H1 (cell line): ENCODE measurements at regions not wholly inside any gene's neighbourhood (a gene's known extent, or its start where the extent isn't known, plus 50 kb on each side); places are given as distances from the start of the nearest gene placed in this dataset.

Source experiments
- CTCF ChIA-PET: fragments of 300-600 bp; sonication (Branson Sonifier 250); formaldehyde crosslinking; loops from one replicate; lab custom pipeline; 2021; ENCODE audit not compliant: partially characterized antibody; lab: Charles Lee
- POLR2A ChIA-PET: fragments of 300-600 bp; sonication (Branson Sonifier 250); formaldehyde crosslinking; loops from one replicate; lab custom pipeline; 2021; ENCODE audit warnings: inconsistent platforms; ENCODE audit not compliant: partially characterized antibody; lab: Charles Lee
- DNase-seq, 2 experiments: peaks; one replicate each; pipeline versions ENCODE4 v3.0.0 to v3.0.0-alpha.2; 2010 to 2022; ENCODE audit warnings: low spot score in 2 of 2, low read depth in 1 of 2, mixed read lengths in 1 of 2
- FAIRE-seq: peaks from 2 replicates; lab custom pipeline; 2011; peaks lifted over from hg19 to GRCh38; lab: Jason Lieb, UNC
- H2AFZ ChIP-seq: 2 replicates; pipeline ENCODE4 v1.8.1; 2012; ENCODE audit warnings: low read length, inconsistent platforms
- H2AK5ac ChIP-seq: 2 replicates; pipeline ENCODE4 v1.6.1; 2013; ENCODE audit warnings: low read depth, low read length
- H2BK120ac ChIP-seq: replicated peaks from 2 replicates; pipeline ENCODE3; 2013; ENCODE audit warnings: low read depth, low read length, inconsistent platforms
- H2BK12ac ChIP-seq: 2 replicates; pipeline ENCODE4 v1.6.1; 2013; ENCODE audit warnings: low read depth, low read length
- H2BK15ac ChIP-seq: 2 replicates; pipeline ENCODE4 v1.6.1; 2013; ENCODE audit warnings: low read length
- H2BK20ac ChIP-seq: 2 replicates; pipeline ENCODE4 v1.6.1; 2013; ENCODE audit warnings: low read length
- H2BK5ac ChIP-seq: 2 replicates; pipeline ENCODE4 v1.6.1; 2013; ENCODE audit warnings: low read depth, low read length
- H3K14ac ChIP-seq: 2 replicates; pipeline ENCODE4 v1.6.1; 2013; ENCODE audit warnings: inconsistent platforms; ENCODE audit not compliant: insufficient read length
- H3K18ac ChIP-seq: 2 replicates; pipeline ENCODE4 v1.6.1; 2013; ENCODE audit warnings: low read length; ENCODE audit errors: extremely low read depth
- H3K23ac ChIP-seq: 2 replicates; pipeline ENCODE4 v1.6.1; 2013; ENCODE audit warnings: inconsistent platforms; ENCODE audit not compliant: insufficient read length
- H3K23me2 ChIP-seq: 2 replicates; pipeline ENCODE4 v1.6.1; 2013; ENCODE audit warnings: low read depth, low read length
- H3K27ac ChIP-seq: 2 replicates; pipeline ENCODE4 v1.6.1; 2011; ENCODE audit warnings: low read depth, low read length, inconsistent platforms
- H3K27me3 ChIP-seq, 4 experiments: replicated peaks in 1 of 4; 1 replicate in 1 of 4; 2 replicates in 3 of 4; pipeline versions ENCODE4 v1.6.1 to v1.8.1; 2011 to 2013; ENCODE audit warnings: low read length in 3 of 4, mild to moderate bottlenecking in 3 of 4, inconsistent platforms in 2 of 4, mixed read lengths in 2 of 4, moderate library complexity in 1 of 4; ENCODE audit not compliant: control insufficient read depth in 3 of 4, insufficient read depth in 3 of 4; ENCODE audit errors: extremely low read depth in 1 of 4
- H3K36me3 ChIP-seq, 4 experiments: 2 replicates each; pipeline versions ENCODE4 v1.6.1 to v1.8.1; 2011 to 2013; ENCODE audit warnings: mild to moderate bottlenecking in 4 of 4, low read length in 3 of 4, moderate library complexity in 2 of 4, control low read depth in 1 of 4, inconsistent platforms in 1 of 4; ENCODE audit not compliant: insufficient read depth in 4 of 4, control insufficient read depth in 2 of 4
- H3K4ac ChIP-seq: replicated peaks from 2 replicates; pipeline ENCODE3; 2013; ENCODE audit warnings: low read length, low read depth, mixed read lengths, inconsistent platforms; ENCODE audit not compliant: insufficient read length
- H3K4me1 ChIP-seq, 4 experiments: replicated peaks in 1 of 4; 1 replicate in 1 of 4; 2 replicates in 3 of 4; pipeline versions ENCODE4 v1.6.1 to v1.8.1; 2011 to 2013; ENCODE audit warnings: low read length in 3 of 4, inconsistent platforms in 2 of 4, mixed read lengths in 1 of 4; ENCODE audit not compliant: insufficient read depth in 4 of 4, control insufficient read depth in 3 of 4
- H3K4me2 ChIP-seq, 2 experiments: 2 replicates each; pipeline versions ENCODE4 v1.6.1 to v1.8.1; 2011 to 2013; ENCODE audit warnings: low read depth in 2 of 2, low read length in 2 of 2, control low read depth in 1 of 2, inconsistent platforms in 1 of 2, mild to moderate bottlenecking in 1 of 2; ENCODE audit not compliant: insufficient read depth in 1 of 2
- H3K4me3 ChIP-seq, 4 experiments: fragments of 200-600, 300-600 bp in 1 of 4; sonication (generic), shearing (Covaris generic), sonication (Bioruptor Twin) in 1 of 4; 2 replicates each; pipeline versions ENCODE4 v1.5.1 to v1.8.1; 2011 to 2016; ENCODE audit warnings: low read length in 4 of 4, low read depth in 3 of 4, control low read depth in 2 of 4, inconsistent platforms in 2 of 4, mild to moderate bottlenecking in 2 of 4, mixed read lengths in 1 of 4, moderate library complexity in 1 of 4; ENCODE audit not compliant: insufficient read depth in 2 of 4; ENCODE audit errors: extremely low read depth in 1 of 4
- H3K56ac ChIP-seq: replicated peaks from 2 replicates; pipeline ENCODE3; 2013; ENCODE audit warnings: low read depth, mild to moderate bottlenecking, mixed read lengths, low read length, inconsistent platforms; ENCODE audit not compliant: insufficient read length
- H3K79me1 ChIP-seq: 2 replicates; pipeline ENCODE4 v1.6.1; 2013; ENCODE audit warnings: low read depth, low read length, control low read depth
- H3K79me2 ChIP-seq, 2 experiments: 2 replicates each; pipeline versions ENCODE4 v1.6.1 to v1.8.1; 2012 to 2013; ENCODE audit warnings: low read length in 2 of 2, mild to moderate bottlenecking in 2 of 2, inconsistent platforms in 1 of 2; ENCODE audit not compliant: insufficient read depth in 2 of 2, control insufficient read depth in 1 of 2
- H3K9ac ChIP-seq, 4 experiments: replicated peaks in 1 of 4; 1 replicate in 1 of 4; 2 replicates in 3 of 4; pipeline versions ENCODE4 v1.6.1 to v1.8.1; 2011 to 2013; ENCODE audit warnings: low read depth in 3 of 4, low read length in 3 of 4, control low read depth in 2 of 4, mild to moderate bottlenecking in 2 of 4, moderate library complexity in 2 of 4, inconsistent platforms in 1 of 4; ENCODE audit errors: extremely low read depth in 1 of 4
- H3K9me3 ChIP-seq, 2 experiments: 2 replicates each; pipeline versions ENCODE4 v1.6.1 to v1.8.1; 2012 to 2013; ENCODE audit warnings: mild to moderate bottlenecking in 2 of 2, moderate library complexity in 2 of 2, control low read depth in 1 of 2, inconsistent platforms in 1 of 2, low read depth in 1 of 2, low read length in 1 of 2, mixed read lengths in 1 of 2; ENCODE audit not compliant: insufficient read depth in 2 of 2
- H4K20me1 ChIP-seq, 2 experiments: replicated peaks in 1 of 2; 2 replicates each; pipeline versions ENCODE3 to v1.8.1; 2011 to 2013; ENCODE audit warnings: inconsistent platforms in 2 of 2, low read length in 2 of 2, mild to moderate bottlenecking in 1 of 2; ENCODE audit not compliant: insufficient read depth in 2 of 2, control insufficient read depth in 1 of 2
- H4K5ac ChIP-seq: 2 replicates; pipeline ENCODE4 v1.6.1; 2013; ENCODE audit warnings: low read length, low read depth, mixed read lengths, inconsistent platforms; ENCODE audit not compliant: insufficient read length
- H4K8ac ChIP-seq: 2 replicates; pipeline ENCODE4 v1.8.0; 2013; ENCODE audit warnings: mild to moderate bottlenecking, moderate library complexity, low read length, inconsistent platforms; ENCODE audit not compliant: insufficient read depth; ENCODE audit errors: extremely low read depth
- H4K91ac ChIP-seq: replicated peaks from 2 replicates; pipeline ENCODE3; 2013; ENCODE audit warnings: low read length, mixed read lengths, inconsistent platforms; ENCODE audit not compliant: insufficient read length
- ASH2L ChIP-seq: fragments of 200-600, 300-600 bp; sonication (generic); IDR thresholded peaks from one replicate; pipeline ENCODE4 v1.7.1; 2017; ENCODE audit warnings: low read length
- BRCA1 ChIP-seq: IDR thresholded peaks from 2 replicates; pipeline ENCODE4 v1.6.1; 2012; ENCODE audit warnings: low read depth, low read length, improper control_type of control experiment
- E2F6 ChIP-seq: IDR thresholded peaks from 2 replicates; pipeline ENCODE4 v1.6.1; 2012; ENCODE audit warnings: inconsistent platforms
- EZH2 ChIP-seq: fragments of 200-600 bp; sonication (generic); IDR thresholded peaks from 2 replicates; pipeline ENCODE4 v1.7.1; 2012; ENCODE audit warnings: low read depth, mild to moderate bottlenecking, moderate library complexity, low read length, inconsistent platforms; ENCODE audit not compliant: severe bottlenecking
- JUND ChIP-seq: IDR thresholded peaks from 2 replicates; pipeline ENCODE4 v1.6.1; 2011; ENCODE audit warnings: mild to moderate bottlenecking, improper control_type of control experiment, low read length
- TBP ChIP-seq: IDR thresholded peaks from 2 replicates; pipeline ENCODE4 v1.6.1; 2011; ENCODE audit warnings: low read depth, low read length, improper control_type of control experiment
- WGBS, 2 experiments: shearing (Covaris generic) in 1 of 2; methylation state at CpG; one replicate each; pipeline versions ENCODE4 v1.1.6 to v1.1.7; 2013 to 2015; ENCODE audit warnings: low lambda C conversion rate in 2 of 2, mixed read lengths in 2 of 2, inconsistent platforms in 1 of 2, low coverage in 1 of 2, missing lambda C conversion rate in 1 of 2; ENCODE audit not compliant: insufficient replicate concordance in 2 of 2, insufficient coverage in 1 of 2, insufficient read length in 1 of 2; ENCODE audit errors: extremely low coverage in 1 of 2, missing lambda C conversion rate in 1 of 2; 5-methylcytosine and 5-hydroxymethylcytosine counted together

DNA sequence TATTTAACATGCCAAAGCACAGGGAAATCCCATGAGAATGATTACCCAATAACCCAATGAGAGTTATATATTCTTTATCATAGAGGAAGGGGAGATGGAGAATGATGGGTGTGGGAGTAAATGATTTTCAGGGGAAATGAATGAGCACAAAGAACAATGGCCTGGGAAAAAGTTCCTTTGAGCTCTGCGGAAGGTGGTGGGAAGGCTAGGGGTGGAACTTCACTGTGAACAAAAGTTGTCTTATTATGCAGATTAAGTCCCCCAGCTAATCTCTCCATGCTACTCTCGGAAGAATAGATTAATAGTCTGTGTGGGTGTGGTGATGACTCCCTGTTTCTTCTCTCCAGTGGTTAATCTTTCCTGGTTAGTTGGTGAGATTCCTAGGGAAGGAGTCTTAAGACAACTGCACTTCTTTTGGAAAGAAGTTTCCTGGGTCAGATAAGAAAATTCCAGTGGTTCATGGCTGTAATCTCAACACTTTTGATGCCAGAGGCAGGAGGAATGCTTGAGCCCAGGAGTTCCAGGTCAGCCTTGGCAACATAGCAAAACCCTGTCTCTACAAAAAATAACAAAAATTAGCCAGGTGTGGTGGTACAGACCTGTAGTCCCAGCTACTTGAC lies 71.6 kb downstream of the DNTTIP2 start:
- no peak overlapping the region for H3K18ac ChIP-seq
- no peak overlapping the region for H3K14ac ChIP-seq
- no peaks in the 10 kb centered on the region for H3K79me2 ChIP-seq
- no peak overlapping the region for H3K27ac ChIP-seq
- no peaks in the 10 kb centered on the region; a peak in 1 of 8 replicates for H3K36me3 ChIP-seq
- no peak overlapping the region for H4K91ac ChIP-seq
- no peak overlapping the region for H2BK120ac ChIP-seq
- no peak for DNase-seq
- ChIA-PET POLR2A (no interaction called here), CTCF (interaction anchor here (0.9 to 21.7 kb wide), 3 partner anchors 10 to 171 kb away, joined by 3 to 620 read pairs (median 3); no protein-coding TSS in a partner anchor)
- 71% methylated on average over 2 of the region's 2 CpGs; no CpG with 5 or more reads in 1 of the 2 experiments for WGBS, 2 experiments
- H3K27me3 ChIP-seq = no peaks in the 10 kb centered on the region
- H3K79me1 ChIP-seq = no peaks in the 10 kb centered on the region
- H2BK20ac ChIP-seq = no peak overlapping the region
- no peak overlapping the region for H2BK5ac ChIP-seq
- no peaks in the 10 kb centered on the region for H4K20me1 ChIP-seq
- H2BK12ac ChIP-seq = no peak overlapping the region
- H3K23ac ChIP-seq = no peak overlapping the region
- TF ChIP-seq ASH2L (no peak), JUND (no peak), TBP (no peak), EZH2 (no peak), BRCA1 (no peak), E2F6 (no peak)
- FAIRE-seq = no peak
- no peaks in the 10 kb centered on the region; a peak in 1 of 7 replicates for H3K4me1 ChIP-seq
- H3K9ac ChIP-seq = no peak overlapping the region
- H3K23me2 ChIP-seq = no peaks in the 10 kb centered on the region
- H4K8ac ChIP-seq = no peak overlapping the region
- no peaks in the 10 kb centered on the region; a peak in 1 of 4 replicates for H3K9me3 ChIP-seq
- no peak overlapping the region for H2AK5ac ChIP-seq
- no peak overlapping the region for H4K5ac ChIP-seq
- no peak overlapping the region for H2AFZ ChIP-seq
- no peak overlapping the region for H3K56ac ChIP-seq
- H3K4ac ChIP-seq = no peak overlapping the region
- H3K4me3 ChIP-seq = no peak overlapping the region
- no peak overlapping the region for H3K4me2 ChIP-seq
- H2BK15ac ChIP-seq = no peak overlapping the region
